Lung (tissue), 11 donors: ENCODE measurements at regions not wholly inside any gene's neighbourhood (a gene's known extent, or its start where the extent isn't known, plus 50 kb on each side); places are given as distances from the start of the nearest gene placed in this dataset.

ENCODE experiments used
- ATAC-seq: fragments of 200-7000 bp; cut with Tn5 transposase; one replicate; pipeline ENCODE4 v1.9.1; 2020; ENCODE audit warnings: moderate number of reproducible peaks; ENCODE audit not compliant: insufficient read depth, low FRiP score
- DNase-seq, 3 donors: peaks; one replicate each; pipeline ENCODE4 v3.0.0-alpha.2; 2013 to 2017
- H3K27ac ChIP-seq, 2 donors: one replicate each; pipeline ENCODE4 v1.5.1; 2013; ENCODE audit warnings: mild to moderate bottlenecking in 2 of 2, moderate library complexity in 2 of 2, control low read depth in 1 of 2, inconsistent platforms in 1 of 2, low read depth in 1 of 2, low read length in 1 of 2
- H3K27me3 ChIP-seq, 3 donors: one replicate each; pipeline ENCODE4 v1.5.1; 2013; ENCODE audit warnings: low read length in 2 of 3; ENCODE audit not compliant: control insufficient read depth in 3 of 3, insufficient read depth in 3 of 3
- H3K36me3 ChIP-seq, 4 donors: one replicate each; pipeline ENCODE4 v1.5.1; 2013; ENCODE audit warnings: low read length in 4 of 4, mild to moderate bottlenecking in 1 of 4, moderate library complexity in 1 of 4; ENCODE audit not compliant: control insufficient read depth in 4 of 4, insufficient read depth in 4 of 4
- H3K4me1 ChIP-seq, 5 donors: one replicate each; pipeline ENCODE4 v1.5.1; 2013; ENCODE audit warnings: low read length in 5 of 5, mild to moderate bottlenecking in 2 of 5, moderate library complexity in 1 of 5; ENCODE audit not compliant: control insufficient read depth in 5 of 5, insufficient read depth in 5 of 5
- H3K4me3 ChIP-seq: one replicate; pipeline ENCODE4 v1.5.1; 2013; ENCODE audit warnings: mild to moderate bottlenecking, control low read depth, moderate library complexity
- H3K9ac ChIP-seq, 2 donors: one replicate each; pipeline ENCODE4 v1.5.1; 2013; ENCODE audit warnings: low read length in 2 of 2, control low read depth in 1 of 2; ENCODE audit not compliant: insufficient read depth in 1 of 2
- H3K9me3 ChIP-seq, 4 donors: one replicate each; pipeline ENCODE4 v1.5.1; 2013; ENCODE audit warnings: low read length in 3 of 4, mild to moderate bottlenecking in 1 of 4, moderate library complexity in 1 of 4; ENCODE audit not compliant: control insufficient read depth in 4 of 4, insufficient read depth in 3 of 4
- CTCF ChIP-seq: IDR thresholded peaks from 2 replicates; pipeline ENCODE4 v1.5.1; 2012; ENCODE audit warnings: mild to moderate bottlenecking; ENCODE audit errors: control extremely low read depth, extremely low read depth
- WGBS, 2 donors: extraction: QIAGEN DNeasy Blood & Tissue Kit; methylation state at CpG; one replicate each; pipeline ENCODE4 v1.1.7; 2013; 5-methylcytosine and 5-hydroxymethylcytosine counted together
- donor health status: control.
- donor health status: control.
- donor health status: Bipolar disorder and iron deficiency.
- donor health status: healthy.
- donor health status: DM: yes; HTN: yes; CAD: no.

GRCh38 chr13:21932996-21933395 lies 262.1 kb downstream of the FGF9 start:
- ATAC-seq (no peak), DNase-seq (no peak)
- H3K9ac ChIP-seq: no peak overlapping the region
- no peak overlapping the region for H3K4me3 ChIP-seq
- TF ChIP-seq CTCF: no peak
- H3K27ac ChIP-seq: no peak overlapping the region
- H3K36me3 ChIP-seq: no peaks in the 10 kb centered on the region
- 52 to 63% methylated on average over 6 of the region's 6 CpGs for WGBS, 2 donors
- H3K4me1 ChIP-seq: peaks cover 0 to 5% (median 2%) of the 10 kb centered on the region in 5 donors
- peaks cover 0 to 4% (median 0%) of the 10 kb centered on the region in 4 donors for H3K9me3 ChIP-seq
- H3K27me3 ChIP-seq: no peaks in the 10 kb centered on the region

- Histone ChIP-seq H3K4me1 (peaks cover 0 to 5% (median 2%) of the 10 kb centered on the region in 5 donors), H3K27me3 (no peaks in the 10 kb centered on the region), H3K4me3 (no peak overlapping the region), H3K9me3 (peaks cover 0 to 4% (median 0%) of the 10 kb centered on the region in 4 donors), H3K9ac (no peak overlapping the region), H3K27ac (no peak overlapping the region), H3K36me3 (no peaks in the 10 kb centered on the region)
- DNase-seq (no peak), ATAC-seq (no peak)
- no peak for TF ChIP-seq CTCF
- 74 to 85% methylated on average over 9 of the region's 9 CpGs for WGBS, 2 donors
Observed at GRCh38 chr13:21934284-21934683, 263.4 kb downstream of the FGF9 start.

GRCh38 chr13:21936674-21937073 lies 265.8 kb downstream of the FGF9 start:
- Histone ChIP-seq H3K27ac (no peak overlapping the region), H3K27me3 (no peaks in the 10 kb centered on the region), H3K9me3 (peaks cover 0 to 4% (median 0%) of the 10 kb centered on the region in 4 donors), H3K36me3 (no peaks in the 10 kb centered on the region), H3K4me3 (no peak overlapping the region), H3K4me1 (peaks cover 0 to 3% (median 0%) of the 10 kb centered on the region in 5 donors), H3K9ac (no peak overlapping the region)
- no peak for ATAC-seq
- TF ChIP-seq CTCF: no peak
- DNase-seq: no peak
- 94 to 97% methylated on average over 4 of the region's 4 CpGs for WGBS, 2 donors

GRCh38 chr13:21938168-21938567 lies 267.3 kb downstream of the FGF9 start:
- DNase-seq: peak in 1 of 3 donors; percentile 38
- Histone ChIP-seq H3K9ac (no peak overlapping the region), H3K36me3 (no peaks in the 10 kb centered on the region), H3K9me3 (peaks cover 0 to 4% (median 0%) of the 10 kb centered on the region in 4 donors), H3K4me1 (peaks cover 0 to 3% (median 0%) of the 10 kb centered on the region in 5 donors), H3K27ac (no peak overlapping the region), H3K4me3 (no peak overlapping the region), H3K27me3 (no peaks in the 10 kb centered on the region)
- no peak for ATAC-seq
- WGBS, 2 donors: 62 to 74% methylated on average over 6 of the region's 6 CpGs
- TF ChIP-seq CTCF: no peak
